GM21576 (cell line): ENCODE measurements at regions not wholly inside any gene's neighbourhood (a gene's known extent, or its start where the extent isn't known, plus 50 kb on each side); places are given as distances from the start of the nearest gene placed in this dataset.

Experiments
- ATAC-seq: cut with Tn5 transposase; IDR thresholded peaks from one replicate; pipeline ENCODE4 v1.9.1; 2021; ENCODE audit warnings: mild to moderate bottlenecking, moderate library complexity; ENCODE audit not compliant: unreplicated experiment

DNA sequence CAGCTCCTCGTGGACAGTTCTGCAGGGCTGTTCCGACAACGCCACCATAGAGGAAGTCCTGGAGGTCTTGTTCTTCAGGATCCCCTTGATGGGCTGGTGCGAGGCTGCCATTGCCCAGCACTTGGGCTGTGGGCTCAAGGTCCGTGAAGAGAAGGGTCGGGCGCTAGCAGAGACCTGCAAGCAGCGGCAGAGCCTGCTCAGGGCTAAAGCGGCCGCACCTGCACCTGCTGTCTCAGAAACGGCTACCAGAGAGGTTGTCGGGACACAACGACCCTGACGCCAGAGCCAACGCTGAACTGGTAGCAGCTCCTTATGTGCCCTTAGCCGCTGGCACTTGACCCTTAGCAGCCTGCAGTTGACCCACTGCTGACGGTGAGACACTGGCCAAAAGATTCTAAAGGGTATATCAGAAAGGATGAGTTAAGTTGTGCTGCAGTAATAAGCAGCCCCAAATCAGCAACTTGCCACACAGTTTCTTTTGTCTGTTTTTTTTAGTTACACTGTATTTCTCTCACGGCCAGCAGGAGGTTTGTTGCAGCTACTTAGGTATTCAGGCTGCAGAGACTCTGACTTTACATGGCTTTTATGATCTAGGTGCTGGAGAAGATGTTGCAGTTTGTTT lies 55.5 kb upstream of the ST6GAL2 start:
- no peak for ATAC-seq

DNA sequence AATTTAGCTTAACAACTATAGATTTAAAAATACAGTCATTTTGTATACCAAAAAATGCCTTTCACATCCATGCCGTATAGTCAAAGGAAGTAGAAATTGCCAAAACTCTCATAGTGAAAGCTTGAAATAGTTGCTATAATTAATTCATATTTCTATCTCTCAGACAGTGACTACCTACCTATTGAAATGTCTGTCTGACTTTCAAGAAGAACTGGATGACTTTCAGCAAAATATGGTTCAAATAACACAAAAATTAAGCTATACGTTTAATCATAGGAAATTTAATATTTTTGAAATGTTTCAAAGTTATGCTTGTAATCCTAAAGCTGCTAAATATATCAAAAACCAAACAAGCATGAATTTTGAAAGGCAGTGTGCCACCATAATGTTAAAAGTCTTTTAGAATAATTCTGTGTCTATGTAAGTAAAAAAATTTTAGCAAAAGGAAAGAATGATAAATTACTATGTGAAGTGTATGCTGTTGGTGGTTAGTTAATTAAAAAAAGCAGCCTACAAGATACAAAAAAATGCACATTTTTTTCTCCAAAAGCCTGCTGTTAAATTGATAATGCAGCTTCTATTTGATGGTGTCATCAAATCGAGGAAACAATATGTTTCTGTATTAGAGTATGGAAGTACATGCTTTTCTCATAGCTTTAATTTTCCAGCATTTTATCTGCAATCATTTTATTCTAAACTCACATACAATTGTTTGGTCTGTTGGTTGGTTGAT lies 57.7 kb upstream of the ST6GAL2 start:
- ATAC-seq: no peak

DNA sequence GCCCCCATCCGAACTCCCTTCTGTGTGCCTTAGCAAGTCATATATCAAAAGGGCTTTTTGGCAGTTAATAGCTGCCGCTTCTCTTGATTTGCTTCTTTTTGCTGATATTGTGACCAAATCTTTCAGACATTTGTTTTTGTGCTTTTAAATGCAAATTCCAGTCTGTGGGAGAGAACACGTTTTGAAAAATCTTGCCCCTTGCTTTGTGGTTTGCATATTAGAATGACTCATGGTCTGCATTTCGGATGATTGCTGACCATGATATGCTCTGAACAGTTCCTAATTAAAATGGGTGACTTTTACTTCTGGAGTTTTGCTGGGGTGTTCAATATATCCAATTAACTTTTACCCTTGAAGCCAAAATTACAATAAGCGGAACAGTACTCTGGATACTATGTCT lies 58.2 kb upstream of the ST6GAL2 start:
- ATAC-seq: no peak

DNA sequence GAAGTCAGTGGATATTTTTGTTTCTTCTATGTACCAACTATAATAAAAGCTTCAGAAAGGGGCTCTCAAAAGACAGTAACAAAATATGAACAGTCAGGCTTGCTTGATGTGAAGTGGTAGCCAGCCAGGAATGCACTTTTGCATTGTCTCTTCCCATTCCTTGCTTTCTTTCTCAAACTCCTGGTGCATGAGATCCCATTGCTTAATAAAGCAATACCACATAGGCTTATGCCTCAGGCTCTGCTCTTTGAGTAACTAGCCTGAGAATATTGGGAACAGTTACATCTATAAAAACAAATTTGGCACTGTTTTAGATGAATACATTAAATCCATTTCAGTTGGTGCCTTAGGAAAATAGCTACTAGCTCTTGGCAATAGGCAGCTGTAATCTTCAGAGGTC lies 62.6 kb upstream of the ST6GAL2 start:
- no peak for ATAC-seq

DNA sequence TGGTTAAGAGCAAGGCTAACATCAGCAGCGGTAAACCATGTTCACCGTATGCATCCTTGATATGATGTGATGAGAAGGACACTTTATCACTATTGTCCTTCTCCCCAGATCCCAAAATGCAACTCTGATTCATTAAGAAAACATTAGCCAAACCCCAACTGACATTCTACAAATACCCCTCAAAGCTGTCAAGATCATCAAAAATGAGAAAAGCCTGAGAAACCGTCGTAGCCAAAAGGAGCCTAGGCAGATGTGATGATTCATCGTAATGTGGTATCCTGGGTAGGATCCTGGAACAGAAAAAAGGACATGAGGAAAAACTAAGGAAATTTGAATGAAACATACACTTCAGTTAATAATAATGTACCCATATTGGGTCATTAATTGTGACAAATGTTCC lies 67.3 kb upstream of the ST6GAL2 start:
- no peak for ATAC-seq

DNA sequence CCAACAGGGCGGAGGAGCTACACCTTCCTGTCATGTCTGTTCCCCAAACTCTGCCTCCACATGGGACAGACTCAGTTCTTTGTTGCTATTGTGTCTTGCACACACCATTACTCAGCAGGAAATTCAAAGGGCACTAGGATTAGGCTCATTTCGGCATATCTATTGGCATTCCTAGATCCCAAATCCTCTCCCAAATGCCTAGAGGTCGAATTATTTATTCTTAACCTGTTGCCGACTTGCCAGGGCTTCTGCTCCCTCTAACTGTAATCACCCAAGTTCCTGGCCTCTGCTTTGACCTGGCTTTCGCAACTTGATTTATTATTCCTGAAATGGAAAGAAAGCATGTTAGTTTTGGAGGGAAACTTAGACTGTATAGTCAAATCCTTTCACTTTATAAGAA lies 67.8 kb upstream of the ST6GAL2 start:
- no peak for ATAC-seq

DNA sequence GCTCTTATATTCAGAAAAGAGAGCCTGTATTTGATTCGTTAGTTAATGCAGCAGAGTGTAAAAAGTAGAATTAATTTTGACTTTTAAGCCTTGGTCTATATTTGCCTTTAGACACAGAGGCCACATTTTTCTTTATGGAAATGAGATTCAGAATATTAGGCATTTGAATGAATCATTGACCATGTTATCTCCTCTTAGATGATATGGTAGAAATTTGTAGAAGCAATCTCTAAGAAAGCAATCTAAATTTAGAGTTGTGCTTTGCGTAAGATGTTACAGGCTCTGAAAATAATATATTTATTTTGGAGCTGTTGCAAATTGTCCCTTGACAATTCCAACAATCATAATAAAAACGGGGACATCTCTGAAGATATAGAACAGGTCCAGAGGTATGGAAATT lies 68.3 kb upstream of the ST6GAL2 start:
- ATAC-seq: no peak

DNA sequence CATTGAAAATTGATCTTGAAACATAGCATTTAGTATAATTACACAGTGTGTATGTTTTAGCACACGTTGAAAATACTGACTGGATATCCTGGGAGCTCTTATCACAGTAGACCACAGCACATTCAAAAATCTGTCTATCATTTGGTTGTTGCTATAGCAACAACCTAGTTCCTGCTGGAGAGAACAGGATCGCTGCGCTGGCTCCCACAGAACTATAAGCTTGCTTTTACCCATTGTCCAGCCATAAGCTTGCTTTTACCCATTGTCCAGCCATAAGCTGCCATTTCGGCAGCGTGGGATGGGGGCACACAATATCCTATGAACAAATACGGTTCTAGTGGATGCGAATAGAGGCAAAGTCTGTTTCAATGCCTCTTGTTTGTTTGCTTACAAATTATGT lies 70.4 kb upstream of the ST6GAL2 start:
- no peak for ATAC-seq

DNA sequence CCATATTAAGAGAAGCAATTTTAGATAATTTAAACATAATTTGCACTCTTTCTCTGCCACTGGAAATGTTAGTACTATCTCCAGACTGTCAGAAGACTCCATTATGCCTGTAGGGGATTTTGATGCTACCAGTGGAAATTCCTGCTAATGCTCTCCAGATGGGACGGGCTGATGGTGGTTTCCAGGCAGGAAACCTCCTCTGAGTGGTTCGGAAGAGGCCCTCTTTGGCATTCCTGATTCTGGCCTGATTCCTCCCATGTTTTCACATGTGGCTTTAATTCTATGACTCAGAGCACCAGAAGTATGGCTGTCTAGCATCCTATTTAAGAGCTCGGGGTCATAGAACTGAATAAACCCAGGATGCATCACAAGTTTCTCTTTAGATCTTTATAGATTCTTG lies 70.9 kb upstream of the ST6GAL2 start:
- ATAC-seq: no peak

DNA sequence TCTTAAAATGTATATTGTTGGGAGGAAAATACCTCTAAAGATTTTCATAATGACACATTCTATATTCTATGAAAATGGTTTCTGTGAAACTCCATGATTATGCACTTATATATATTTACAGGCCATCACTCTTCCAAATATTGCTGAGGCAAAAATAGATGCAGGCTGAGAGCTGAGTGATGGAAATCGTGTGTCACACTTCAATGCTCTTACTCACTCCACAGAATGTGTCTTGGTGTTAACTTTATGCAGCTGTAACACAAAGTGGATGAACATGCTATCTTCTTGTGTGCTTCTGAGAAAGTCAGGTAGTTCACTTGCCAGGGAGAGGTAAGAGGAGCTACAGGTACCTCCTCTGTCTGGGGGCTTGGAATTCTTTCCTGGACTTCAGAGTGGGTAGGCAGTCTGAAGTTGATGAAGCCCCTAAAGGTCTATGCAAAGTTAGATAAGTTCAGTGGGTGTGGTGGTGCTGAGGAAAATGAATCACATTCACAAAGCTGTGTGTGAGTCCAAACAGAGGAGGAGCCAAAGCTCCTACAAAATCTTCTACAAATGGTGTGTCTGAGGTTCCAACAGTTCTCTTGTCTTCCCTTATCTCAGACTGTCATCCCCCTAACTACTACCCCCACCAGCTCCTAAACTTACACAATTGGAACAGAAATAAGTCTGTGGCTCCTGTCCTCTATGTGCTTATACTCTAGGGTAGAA lies 74.2 kb upstream of the ST6GAL2 start:
- no peak for ATAC-seq

DNA sequence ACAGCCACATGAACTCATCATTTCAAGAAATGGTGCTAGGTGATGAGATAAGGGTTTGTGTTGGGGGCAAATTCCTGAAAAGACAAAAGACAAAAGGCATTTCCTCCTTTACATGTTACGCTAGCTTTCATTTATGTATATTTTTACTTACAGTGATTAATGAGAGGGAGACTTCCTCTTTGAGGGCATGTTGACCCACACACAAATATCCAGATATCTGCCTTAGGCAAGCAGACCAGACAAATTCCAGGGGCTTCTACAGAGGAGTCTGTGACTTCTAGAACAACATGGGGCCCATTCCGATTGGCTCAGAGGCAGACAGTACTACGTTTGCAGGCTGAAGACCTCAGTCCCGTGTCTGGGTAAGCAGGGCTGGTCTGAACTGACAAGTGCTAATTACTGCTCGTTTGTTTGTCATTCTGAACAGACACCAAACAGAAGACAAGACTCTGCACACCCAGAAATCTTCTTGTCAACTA lies 74.8 kb upstream of the ST6GAL2 start:
- no peak for ATAC-seq

DNA sequence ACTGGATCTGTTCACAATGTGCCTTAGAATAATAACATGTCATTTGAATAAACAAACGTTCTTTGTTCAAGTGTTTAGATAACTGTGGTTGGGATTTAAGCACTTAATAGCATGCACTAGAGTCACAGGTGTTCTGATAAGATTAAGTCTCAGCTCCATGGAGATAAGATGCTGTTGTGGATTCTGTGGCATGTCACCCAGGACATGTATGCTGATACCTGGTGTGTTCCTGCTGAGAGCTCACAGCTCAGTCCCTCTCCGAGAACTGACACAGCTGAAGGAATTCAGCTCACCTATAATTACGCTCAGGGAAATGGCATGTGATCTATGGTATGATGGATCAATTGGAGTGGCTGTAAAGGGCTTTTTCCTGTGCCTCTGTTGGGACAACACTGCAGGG lies 75.4 kb upstream of the ST6GAL2 start:
- no peak for ATAC-seq

DNA sequence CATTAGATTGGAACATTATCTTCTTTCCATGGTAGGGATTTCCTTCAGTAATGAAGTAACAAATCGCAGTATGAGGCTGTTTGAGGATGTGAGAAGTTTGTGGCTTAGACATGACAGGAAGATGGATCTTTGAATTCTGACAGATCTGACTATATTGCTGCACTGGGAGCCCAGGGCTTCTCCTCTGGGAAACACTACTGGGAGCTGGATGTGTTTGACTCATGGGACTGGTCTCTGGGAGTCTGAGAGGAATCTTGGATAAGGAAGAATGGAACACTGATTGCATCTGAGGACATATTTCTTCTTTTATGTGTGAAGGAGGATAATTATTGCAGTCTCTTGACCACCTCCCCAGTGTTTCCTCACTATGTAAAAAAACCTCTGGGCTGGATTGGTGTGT lies 77.2 kb upstream of the ST6GAL2 start:
- no peak for ATAC-seq

DNA sequence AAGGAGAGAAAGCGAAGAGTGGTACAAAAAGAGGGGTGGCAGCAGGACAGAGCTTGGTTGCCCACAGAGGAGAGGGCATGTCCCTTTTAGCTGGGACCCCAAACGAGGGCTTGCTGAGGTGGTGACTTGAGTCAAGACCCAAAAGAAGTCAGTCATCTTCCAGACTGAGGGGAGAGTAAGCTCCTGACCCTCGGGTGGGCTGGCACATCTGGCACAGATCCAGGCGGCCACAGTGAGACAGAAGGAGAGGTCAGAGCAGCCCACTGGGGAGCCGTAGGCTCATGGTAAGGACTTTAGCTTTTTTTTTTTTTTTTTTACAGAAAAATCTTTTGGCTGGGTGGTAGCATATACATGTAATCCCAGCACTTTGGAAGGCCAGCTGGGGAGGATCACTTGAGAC lies 77.9 kb upstream of the ST6GAL2 start:
- no peak for ATAC-seq

DNA sequence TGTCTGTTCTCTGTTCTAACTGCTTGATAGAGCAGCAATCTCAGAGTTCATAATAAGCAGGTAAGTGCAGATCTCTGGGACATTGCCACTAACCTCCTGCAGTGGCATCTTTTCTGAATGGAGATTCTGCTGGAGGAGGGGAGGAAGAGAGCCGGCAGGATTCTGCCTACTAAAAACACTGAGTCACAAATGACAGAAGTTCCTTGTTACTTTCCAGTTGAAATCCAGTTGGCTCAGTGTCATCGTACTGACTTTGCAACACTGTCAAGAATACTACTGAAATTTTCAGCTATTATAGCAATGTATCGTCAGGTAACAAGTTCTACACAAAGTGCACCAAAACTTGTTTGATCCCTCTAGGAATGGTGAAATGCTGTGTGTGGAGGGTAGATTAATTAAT lies 79.6 kb upstream of the ST6GAL2 start:
- no peak for ATAC-seq

DNA sequence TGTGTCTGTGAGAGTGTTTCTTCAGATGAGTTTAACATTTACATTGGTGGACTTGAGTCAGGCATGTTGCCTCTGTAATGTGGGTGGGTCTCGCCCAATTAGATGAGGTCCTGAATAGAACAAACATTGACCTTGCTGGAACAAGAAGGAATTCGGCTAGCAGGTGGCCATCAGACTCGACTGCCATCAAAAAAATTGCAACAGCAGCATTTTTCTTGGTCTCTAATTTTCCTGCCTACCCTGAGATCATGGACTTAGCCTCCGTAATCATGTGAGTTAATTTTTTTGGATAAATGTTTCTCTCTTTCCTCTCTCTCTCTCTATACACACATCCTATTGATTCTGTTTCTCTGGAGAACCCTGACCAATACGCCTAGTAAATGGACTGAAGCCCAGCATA lies 83.8 kb upstream of the ST6GAL2 start:
- no peak for ATAC-seq

DNA sequence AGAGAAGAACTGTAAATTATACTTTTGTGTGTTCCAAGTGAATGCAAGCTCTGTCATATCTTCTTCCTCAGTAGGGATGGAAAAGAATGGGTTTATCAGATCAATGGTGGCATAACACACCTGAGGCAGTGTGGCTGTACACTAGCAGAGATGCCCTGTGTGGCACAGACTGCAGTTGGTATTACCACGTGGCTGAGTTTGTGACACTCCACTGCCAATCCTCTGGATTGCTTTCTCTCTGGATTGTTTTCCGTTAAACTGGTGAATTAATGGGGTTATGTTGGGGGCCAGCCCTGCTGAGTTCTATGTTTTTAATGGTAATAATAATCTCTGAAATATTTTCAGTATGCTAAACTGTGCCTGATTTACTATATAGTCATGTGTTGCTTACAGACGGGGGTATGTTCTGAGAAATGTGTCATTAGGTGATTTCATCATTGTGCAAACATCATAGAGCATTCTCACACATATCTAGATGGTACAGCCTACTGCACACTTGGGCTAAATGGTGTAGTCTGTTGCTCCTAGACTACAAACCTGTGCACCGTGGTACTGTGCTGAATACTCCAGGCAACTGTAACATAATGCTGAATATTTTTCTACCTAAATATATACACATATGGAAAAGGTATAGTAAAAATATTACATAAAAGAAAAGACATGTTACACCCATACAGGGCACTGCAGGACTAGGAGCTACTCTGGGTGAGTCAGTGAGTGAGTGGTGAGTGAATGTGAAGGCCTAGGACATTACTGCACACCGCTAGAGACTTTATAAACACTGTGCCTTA lies 84.7 kb upstream of the ST6GAL2 start:
- no peak for ATAC-seq

DNA sequence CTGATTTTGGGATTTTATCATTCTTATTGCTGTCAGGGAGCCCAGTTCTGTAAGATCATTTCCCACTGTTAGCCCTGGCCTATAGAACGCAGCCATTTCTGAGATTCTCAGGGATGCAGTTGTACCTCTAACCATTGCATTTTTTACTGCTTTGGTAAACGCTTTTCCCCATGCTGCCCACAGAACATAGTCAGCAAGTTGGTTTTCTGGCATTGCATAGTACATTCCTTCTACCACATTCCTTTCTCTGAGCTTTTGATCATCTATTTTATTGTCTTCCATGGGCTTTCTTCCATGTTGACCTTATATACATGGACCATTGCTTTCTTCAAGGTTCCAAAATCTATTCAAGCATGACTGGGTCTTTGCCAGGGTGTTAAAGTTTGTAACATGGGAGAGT lies 86.8 kb upstream of the ST6GAL2 start:
- ATAC-seq: no peak

DNA sequence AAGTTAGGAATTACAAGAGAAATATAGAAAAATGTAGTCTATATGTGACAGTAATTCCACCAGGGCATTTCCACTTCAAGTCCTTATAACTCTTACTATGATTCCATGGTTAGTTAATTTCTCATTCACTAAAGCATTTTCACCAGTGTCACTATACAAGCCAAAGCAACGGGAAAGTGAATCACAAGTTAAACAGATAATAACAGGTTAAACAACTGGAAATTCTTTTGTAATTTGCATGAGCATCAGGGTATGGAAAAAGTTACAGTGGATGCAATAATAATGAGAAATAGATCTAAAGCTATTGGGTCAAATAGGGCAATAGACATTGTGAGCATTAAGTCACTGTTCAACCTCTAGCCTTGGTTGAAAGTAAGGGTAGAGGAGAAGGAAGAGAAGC lies 88.9 kb upstream of the ST6GAL2 start:
- ATAC-seq: no peak

DNA sequence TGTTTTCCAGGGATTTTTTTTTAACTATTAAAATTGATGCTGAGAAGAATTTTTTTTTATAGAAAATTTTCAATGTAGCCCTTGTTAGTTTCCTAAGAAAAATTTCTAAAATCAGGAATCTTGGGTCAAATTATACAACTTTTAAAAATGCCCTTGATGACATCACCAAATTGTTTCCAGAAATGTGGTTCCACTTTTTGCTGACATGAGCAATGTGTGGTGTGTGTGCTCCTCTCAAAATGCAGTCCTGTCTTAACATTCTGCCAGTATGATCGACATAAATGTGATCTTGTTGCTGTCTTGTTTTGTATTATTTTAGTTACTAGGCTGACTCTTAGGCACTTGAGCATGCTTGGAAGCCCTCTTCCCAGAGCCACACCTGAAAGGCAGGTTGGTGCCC lies 89.7 kb upstream of the ST6GAL2 start:
- ATAC-seq: no peak

DNA sequence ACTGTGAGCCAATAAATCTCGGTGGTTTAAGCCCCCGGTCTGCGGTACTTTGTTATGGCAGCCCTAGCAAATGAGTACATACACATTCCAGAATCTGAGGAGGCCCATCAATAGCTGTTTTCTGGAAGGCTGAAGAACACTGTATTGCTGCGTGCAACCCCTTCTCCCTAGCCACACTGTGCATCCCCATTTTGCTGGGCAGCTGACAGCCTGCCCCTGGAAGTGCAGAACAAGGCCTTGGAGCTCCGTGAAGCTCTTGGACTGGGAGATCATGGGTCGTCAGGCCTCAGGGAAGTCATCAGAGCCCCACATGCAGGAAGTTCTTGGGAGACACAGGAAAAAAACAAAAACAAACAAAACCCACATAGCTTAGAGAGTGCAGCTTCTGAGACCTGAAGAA lies 90.6 kb upstream of the ST6GAL2 start:
- no peak for ATAC-seq
